PC-3 (cell line): ENCODE measurements at regions not wholly inside any gene's neighbourhood (a gene's known extent, or its start where the extent isn't known, plus 50 kb on each side); places are given as distances from the start of the nearest gene placed in this dataset.

Source experiments
- EZH2 ChIP-seq: fragments of 300-600 bp; sonication (generic); IDR thresholded peaks from one replicate; pipeline ENCODE4 v1.6.1; 2017; ENCODE audit warnings: antibody characterized with exemption, mild to moderate bottlenecking, low read length; ENCODE audit not compliant: unreplicated experiment
- TF ChIP-seq, protein P1 (sequence below): fragments of 300-600 bp; sonication (generic); conservative IDR thresholded peaks from 2 replicates; pipeline ENCODE4 v1.5.1; 2017; ENCODE audit warnings: antibody characterized with exemption, low read depth, mild to moderate bottlenecking, low read length

DNA sequence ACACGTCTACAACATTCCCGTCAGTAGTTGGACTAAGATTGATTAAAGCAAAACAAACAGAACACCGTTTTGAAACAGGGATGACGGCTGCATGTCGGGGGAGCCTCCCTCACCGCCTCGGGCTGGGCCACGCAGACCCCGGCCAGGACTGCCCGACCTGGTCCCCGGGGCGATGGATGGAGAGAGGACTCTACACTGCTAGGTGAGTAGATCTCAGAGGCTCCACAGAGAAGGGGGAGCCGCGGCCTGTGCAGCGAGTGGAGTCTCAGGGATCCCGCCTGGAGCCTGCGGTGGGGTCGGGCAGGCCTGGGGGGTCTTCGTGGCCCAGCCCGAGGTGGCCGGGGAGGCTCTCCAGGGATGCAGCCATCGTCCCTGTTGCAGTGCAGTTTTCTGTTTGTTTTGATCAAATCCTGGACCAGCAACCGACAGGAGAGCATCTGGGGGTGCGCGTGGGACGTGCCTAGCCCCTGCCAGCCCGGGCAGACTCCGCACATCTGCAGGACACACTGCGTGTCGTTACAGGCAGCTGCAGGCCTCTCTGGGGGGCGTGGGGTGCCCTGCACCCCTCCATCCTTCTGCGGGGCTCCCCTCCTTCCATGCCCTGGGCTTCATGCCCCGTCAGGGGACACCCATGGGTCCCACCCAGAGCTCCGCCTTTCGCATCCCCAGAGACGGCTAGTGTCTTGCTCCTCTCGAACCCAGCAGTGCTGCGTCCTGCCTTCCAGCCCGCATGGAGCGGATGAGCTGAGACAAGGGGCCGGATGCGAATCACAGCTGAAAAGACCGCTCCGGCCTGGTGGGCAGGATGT is 143.6 kb downstream of the RTP5 start:
- TF ChIP-seq, protein P1, sequence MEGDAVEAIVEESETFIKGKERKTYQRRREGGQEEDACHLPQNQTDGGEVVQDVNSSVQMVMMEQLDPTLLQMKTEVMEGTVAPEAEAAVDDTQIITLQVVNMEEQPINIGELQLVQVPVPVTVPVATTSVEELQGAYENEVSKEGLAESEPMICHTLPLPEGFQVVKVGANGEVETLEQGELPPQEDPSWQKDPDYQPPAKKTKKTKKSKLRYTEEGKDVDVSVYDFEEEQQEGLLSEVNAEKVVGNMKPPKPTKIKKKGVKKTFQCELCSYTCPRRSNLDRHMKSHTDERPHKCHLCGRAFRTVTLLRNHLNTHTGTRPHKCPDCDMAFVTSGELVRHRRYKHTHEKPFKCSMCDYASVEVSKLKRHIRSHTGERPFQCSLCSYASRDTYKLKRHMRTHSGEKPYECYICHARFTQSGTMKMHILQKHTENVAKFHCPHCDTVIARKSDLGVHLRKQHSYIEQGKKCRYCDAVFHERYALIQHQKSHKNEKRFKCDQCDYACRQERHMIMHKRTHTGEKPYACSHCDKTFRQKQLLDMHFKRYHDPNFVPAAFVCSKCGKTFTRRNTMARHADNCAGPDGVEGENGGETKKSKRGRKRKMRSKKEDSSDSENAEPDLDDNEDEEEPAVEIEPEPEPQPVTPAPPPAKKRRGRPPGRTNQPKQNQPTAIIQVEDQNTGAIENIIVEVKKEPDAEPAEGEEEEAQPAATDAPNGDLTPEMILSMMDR = no peak
- no peak for TF ChIP-seq EZH2
